ENCODE measurements at regions not wholly inside any gene's neighbourhood (a gene's known extent, or its start where the extent isn't known, plus 50 kb on each side); places are given as distances from the start of the nearest gene placed in this dataset.

DNA sequence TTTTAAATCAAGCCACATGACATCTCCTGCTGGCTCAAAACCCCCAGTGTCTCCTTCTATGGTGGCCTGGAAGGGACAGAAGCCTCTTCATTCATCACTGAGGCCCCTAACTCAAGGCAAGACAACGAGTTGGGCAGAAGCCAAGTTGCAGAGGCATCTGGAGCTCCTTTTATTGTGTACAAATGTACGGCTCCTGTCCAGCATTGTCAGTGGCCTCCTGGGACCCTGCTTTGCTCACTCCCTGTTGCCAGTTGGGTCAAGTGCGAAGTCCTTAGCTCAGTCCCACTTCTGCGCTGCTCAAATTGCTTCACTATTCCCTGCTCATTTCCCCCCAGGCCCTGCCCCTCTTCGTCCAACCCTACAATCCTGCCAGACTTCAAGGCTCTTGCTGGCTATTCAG lies 181.2 kb upstream of the PMEPA1 start:
- FAIRE-seq: no peak

DNA sequence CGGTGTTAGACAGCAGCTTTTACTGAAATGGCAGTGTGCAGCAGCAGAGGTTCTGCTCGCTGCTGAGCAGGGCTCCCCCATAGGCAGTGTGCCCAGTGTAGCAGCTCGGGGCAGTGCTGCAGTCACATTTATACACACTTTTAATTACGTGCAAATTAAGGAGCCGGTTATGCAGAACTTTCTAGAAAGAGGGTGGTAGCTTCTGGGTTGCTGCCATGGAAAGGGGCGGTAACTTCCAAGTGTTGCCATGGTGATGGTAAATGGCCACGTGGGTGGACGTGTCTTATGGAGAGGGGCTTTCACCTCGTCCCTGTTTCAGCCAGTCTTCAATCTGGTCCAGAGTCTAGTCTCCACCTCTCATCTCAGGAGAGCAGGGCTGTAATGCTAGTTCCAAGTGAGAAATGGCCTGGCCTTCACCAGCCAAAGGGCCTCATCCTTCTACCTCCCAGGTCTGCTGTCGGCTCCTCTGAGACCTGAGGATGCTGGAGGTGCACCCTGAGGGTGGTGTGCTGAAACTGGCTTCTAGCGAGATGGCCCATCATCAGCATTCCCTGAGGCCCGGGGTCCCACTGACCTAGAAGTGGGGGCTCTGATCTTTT lies 180.5 kb upstream of the PMEPA1 start:
- no peak for FAIRE-seq

DNA sequence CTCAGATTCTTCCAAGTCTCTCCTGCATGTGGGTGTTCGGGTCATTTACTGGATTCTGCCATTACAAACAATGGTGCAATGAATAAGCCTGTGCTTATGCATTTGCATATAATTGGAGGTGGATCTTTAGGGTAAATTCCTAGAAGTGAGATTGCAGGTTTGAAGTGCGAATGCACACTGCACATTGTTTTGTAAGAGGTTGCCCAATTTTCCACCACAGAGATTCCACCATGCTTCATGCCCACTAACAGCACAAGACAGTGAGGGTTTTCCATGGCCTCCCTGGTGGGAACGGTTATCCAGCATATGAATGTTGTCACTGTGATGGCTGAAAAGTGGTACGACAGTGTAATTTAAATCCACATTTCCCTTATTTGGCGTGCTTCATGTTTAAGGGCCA lies 178.8 kb upstream of the PMEPA1 start:
- FAIRE-seq: no peak

DNA sequence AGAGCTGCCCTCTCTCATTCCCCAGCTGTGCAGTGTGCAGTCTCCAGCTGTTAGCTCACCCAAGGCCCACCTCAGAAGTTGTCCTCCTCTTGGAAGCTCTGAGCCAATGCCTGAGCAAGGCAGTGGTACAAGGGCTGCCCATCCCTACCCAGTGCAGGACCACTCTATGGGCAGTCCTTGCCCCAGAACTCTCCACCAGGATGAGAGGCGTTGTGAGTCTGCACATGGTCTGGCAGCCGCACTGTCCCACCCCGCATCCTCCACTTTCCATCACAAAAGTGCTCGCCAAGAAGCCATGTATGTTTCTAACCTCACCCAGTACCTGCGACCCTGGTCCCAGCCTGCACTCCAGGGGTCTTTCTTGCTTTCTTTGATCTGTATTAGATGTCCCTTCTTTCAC lies 175.1 kb upstream of the PMEPA1 start:
- no peak for FAIRE-seq

DNA sequence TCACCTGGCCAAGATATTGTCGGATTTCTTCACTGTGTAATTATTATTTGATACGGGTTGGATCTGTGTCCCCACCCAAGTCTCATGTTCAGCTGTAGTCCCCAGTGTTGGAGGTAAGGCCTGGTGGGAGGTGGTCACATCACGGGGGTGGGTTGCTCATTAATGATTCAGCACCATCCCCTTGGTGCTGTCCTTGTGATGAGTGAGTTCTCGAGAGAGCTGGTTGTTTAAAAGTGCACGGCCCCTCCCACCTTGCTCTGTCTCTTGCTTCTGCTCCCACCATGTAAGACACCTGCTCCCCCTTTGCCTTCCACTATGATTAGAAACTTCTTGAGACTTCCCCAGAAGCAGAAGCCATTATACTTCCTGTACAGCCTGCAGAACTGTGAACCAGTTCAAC lies 173.9 kb upstream of the PMEPA1 start:
- FAIRE-seq: no peak

DNA sequence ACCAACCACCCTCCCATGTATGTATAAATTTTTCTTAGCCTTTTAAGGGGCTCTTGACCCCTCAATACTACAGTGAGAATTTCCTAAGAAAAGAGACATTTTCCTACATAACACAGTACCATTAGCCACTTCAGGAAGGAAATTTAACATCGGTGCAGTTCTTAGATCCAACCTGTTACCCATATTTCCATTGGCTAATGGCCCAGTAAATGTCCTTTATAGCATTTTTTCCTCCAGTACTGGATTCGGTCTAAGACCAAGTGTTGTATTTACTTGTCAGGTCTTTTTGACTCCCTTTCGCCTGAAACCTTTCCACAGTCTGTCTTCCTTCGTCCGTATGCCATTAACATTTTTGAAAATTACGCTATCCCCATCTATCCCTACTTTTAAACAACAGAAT lies 173.4 kb upstream of the PMEPA1 start:
- FAIRE-seq: no peak

DNA sequence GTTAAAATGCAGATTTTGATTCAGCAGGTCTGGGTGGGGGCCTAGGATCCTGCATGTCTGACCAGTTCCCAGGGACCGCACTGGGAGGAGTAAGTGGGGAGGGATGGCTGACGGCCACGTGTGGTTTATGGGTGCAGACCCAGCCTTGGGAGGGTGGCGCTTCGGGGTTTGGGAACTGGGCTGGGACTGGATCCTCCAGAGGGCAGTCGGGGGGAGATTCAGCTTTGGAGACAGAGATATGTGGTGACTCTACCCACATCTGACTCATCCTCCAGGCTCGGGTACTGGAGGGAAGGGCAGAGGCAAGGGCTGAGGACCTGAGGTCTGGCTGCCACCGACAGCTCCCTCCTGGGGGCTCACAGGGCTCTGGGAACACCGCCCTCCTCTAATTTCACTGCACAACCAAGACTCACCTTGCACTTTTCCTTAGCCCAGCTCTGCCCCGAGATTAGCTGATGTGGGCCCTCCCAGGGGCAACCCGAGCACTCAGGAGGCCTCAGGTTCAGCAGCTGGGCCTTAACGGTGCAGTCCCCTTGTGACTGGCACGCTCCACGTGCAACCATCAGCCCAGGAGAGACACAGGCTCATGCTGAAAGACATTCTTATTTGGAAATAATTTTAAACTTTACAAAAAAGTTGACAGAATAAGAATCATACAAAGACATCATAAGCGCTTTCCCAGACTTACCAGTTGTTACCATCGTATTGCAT lies 172.8 kb upstream of the PMEPA1 start:
- FAIRE-seq: no peak

DNA sequence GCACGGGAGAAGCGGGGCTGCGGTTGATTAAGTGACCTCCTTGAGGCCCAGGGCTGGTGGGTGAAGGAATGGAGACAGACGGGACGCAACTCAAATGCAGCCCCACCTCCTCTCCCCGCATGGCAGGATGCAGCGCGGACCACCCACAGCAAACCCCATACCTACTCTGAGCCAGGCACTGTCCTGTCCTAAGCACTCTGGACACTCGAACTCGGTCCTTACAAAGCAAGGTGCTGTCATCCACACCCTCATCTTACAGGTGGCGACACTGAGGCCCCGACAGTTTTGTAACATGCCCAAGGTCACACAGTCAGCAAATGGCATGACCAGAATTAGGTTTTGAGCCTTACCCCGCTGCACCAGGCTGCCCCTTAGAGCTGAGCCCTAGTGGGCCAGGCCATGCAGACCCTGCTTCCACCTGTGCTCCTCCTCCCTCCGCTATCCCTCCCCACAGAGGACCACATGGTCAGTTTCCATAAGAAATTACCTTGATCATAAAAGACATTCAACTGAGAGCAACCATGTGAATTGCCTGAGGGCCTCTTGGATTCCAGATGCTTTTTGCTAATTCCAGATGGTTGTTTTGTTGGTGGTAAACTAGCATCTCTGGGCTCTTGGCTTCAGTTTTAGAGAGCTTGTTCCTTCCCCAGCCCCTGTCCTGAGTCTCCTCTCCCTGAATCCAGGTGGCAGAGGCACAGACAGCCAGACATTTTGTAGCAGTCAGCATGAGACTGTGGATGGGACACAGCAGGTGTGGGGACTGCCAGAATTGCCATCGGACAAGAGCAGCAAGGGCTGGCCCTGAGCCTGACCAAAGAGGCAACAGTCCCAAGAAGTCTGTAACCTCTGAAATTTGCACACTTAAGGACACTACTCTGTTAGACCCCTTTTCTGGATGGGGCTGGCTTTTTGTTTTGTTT lies 171.9 kb upstream of the PMEPA1 start:
- no peak for FAIRE-seq

DNA sequence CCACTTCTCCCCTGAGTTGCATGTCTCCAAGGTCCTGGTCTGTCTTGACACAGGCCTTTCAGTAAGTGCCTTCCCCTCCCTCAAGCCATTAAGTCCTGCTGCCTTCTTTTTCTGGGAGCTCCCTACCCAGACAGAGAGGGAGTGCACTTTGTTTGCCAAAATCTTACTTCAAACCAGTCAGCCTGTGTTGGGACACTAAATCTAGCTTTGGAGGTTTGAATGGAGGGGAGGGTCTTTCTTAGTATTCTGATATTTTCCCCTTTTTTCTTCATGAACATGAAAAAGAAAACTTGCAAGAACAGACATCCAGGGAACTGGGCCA lies 170.7 kb upstream of the PMEPA1 start:
- FAIRE-seq: no peak

DNA sequence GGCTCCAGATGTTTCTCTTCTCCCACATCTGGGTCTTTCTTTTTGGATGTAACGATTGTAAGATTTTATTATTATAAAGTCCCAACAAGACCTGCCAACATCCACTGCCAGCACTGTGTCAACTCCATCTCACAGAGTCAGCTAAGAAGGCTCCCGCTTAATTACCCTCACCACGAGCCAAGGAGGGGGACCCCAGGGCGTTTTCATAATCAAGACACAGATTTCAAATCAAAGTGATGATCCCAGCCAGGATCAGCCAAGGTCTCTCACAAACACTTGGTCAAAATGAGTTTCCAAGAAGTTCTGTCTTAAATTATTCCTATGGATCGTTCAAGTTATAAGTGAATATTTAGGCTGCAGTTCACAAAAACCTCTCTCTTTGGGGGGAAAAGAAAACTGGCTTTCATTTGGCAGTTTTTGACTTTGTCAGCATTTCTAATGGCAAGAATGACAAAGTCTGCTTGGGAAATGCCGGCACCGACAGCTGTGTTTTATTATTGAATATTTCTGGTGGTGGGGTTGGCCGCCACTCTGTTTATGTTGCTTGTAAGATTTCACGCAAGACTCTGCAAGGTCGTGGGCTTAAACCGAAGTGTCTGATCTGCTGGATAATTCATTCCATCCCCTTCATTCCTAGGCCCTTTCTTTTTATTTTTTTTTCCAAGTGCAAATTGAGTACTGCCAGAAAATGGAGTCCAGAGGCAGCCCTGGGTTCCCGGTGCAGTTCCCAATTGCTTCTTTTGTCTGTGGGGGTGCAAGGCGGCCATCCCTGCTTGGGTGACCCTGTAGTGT lies 170.2 kb upstream of the PMEPA1 start:
- no peak for FAIRE-seq

DNA sequence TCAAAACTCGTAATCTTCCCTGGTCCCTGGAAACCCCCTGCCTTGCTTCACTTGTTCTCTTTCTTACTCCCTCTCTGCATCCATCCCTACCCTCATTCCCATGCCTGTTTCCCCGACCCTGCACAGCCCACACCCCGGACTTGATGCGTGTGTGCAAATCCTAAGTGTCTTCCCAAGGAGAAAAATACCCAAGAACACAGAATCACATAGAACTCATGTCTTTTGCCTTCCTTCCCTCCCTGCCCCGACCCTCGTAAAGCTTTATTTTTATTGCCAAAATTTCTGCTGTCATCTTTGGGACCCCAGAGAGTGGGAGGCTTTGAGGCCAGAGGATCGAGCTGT lies 169.6 kb upstream of the PMEPA1 start:
- FAIRE-seq: peak; percentile 98

DNA sequence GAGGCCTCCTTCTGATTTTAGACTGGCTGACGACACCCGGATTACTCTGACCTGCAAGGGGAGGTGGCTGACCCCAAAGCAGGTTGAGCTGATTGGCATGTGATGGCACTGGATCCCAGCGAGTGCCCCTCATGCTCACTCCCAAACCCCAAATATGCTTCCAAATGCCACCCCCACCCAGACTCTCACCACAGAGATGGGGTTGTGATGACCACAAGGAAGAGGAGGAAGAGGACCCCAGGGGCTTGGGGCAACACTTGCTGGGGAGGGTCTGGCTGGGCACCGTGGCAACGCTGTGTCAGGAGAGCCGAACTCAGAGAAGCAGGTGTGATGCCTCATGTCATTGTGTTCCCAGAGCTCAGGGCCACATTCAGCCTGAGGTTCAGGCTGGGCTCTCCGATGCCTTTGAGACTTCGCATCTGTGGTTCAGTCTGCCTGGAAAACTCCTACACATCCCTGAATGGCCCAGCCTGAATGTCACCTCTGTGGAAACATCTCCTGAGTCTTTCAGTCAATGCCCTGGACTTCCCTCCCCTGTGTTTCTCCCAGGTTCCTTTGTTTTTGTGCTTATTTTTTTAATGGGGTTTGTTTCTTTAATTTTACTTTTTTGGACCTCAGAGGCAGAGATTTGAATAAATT lies 169.1 kb upstream of the PMEPA1 start:
- no peak for FAIRE-seq

DNA sequence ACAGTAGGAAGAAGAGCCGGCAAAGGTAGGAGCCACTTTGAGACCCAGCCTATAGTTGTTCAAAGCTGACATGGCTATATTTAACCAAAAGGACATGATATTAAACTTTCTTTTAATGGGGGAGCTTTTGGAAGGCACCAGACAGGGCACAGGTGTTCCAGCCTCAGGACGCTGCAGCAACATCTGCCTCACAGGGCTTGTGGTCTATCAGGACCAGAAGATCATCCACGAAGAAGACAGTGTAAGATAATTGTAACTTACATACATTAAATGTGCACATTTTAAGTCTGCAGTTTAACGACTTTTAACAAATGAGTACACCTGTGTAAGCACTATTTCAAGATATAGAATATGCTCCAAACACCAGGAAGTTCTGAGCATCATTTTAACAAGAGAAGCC lies 168.2 kb upstream of the PMEPA1 start:
- FAIRE-seq: no peak

DNA sequence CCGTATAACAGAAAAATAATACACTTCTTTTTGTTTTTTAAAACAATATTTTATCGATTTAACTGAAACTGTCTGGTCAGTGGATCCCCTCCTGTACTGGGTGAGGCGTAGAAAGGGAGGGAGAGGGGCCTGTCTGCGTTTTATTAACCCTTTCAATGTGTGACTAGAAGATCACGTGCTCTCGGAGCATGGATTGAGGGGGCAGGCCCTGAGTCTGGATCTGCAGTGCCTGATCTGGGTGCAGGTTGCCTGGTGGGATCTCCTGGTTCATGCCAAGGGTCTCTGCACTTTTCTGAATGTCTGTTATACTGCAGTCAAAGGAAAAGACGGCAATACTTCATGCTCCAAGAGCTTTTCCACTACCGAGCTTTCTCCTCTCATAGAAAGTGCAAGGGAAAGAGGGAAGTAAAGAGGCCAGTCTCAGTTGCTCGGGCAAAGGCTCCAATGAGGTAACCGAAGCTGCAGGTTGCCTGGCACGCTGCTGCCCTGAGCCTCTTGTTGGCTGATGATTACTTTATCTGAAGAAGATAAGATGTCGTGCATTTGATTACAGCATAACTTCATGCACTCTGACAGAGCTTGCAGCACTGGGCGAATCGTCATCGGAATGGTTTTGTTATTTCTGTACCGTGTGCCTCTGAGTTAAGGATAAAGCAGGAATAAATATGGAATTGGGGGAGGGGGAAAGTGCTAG lies 167.5 kb upstream of the PMEPA1 start:
- FAIRE-seq: no peak

DNA sequence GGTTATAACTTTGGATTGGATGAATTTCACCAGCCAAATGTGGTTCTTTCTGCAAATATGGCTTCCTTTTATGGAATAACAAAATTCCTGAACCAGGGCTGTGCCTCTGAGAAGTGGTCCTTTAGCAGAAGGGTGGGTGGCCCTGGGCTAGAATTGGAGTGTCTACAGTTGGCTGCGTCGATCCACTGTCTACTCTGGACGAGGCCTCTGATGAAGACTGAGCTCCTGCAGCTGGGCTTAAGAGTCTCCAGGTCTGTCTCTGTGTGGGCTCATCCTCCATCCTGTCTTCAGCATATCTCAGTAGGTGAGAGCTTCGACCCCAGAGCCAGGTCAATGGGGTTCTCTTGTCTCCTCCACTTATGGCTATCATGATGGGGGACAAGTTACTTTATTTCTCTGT lies 166.3 kb upstream of the PMEPA1 start:
- no peak for FAIRE-seq

DNA sequence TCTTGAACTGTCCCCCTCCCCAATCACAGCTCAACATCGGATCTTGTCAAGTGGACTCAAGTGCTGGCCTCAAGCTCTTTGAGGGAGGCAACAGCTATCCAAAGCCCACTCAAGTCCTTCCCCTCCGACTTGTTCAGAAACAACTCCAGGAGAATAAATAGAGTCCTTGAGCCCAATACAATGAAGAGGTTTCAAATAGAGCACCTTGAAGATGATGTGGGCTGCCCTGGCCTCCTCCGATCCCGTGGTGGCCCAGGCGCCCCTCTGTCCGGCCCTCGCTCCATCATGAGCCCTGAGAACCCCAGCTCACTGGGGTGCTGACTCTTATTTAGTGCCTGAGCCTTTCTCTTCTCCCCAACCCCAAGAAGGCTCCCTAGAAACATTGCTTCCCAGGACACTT lies 164.3 kb upstream of the PMEPA1 start:
- FAIRE-seq: no peak

DNA sequence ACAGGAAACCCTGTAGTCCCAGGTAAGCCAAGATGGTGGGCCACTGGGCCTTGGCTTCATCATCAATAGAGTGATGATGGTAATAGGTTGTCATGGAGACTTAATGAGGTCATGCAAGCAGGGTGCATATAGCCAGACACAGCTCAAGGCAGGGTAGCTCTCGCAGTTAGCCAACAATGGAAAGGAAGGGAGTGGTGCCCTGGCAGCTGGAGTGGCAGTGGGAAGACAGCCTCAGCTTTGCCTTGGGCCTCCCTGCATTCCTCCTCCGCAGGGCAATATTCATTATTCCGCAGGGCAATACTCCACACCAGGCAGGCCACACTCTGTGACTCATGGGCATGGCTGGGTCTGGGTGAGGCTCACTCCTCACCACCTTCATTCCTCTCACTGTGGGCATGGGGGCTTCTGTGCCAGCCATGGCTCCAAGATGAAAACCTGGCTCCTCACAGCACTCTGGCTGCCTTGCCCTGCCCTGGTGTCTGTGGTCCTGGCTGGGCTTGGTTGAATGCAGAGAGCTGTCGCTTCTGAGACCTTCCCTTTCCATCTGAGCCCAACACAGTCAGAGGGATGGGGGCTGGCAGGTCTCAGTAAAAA lies 163.1 kb upstream of the PMEPA1 start:
- no peak for FAIRE-seq

DNA sequence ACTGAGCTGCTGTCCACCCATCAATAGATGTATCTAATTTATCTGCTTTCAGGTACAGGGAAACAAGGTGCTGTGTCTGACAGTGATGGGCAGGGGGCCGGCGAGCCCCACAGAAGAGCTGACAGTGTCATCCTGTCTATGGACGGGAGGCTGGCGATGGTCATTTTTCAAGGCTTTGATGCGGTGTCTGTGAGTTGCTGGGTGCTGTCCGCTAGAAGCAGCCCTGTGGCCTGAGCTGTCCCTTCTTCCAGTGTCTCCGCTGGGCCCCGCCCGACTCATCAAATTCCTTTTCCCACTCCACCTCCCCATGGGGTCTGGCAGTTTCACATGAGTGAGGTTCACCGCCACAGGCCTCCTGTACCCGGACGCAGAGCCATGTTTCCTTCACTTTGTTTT lies 161.4 kb upstream of the PMEPA1 start:
- no peak for FAIRE-seq

DNA sequence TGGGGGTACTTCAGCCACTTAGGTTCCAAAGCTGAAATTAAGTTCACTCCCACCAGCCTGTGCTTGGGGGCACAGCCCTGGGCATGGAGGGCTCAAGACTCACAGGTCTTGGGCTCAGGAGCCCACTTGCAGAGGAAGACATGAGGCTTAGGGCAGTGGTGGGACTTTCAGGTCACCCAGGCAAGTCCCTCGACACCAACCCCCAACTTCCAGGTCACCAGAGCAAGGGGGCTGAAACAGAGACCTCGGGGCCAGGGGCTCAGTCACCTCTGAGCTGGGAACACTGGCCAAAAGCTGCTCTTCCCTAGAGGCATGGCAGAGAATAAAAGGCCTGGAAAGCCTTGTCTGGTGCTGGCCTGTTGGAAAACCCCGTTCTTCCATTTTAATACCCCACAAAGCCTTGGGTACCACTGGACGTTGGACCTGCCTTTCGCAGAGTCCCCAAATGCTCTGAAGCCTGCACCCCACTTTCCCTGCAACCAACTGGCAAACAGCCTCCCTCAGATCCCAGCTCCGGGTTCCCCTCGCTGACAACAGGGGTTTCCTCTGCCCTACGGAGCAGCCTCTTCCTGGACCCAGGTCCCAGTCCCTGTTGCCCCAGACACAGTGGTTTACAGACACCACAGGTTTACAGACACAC lies 160.9 kb upstream of the PMEPA1 start:
- FAIRE-seq: no peak

DNA sequence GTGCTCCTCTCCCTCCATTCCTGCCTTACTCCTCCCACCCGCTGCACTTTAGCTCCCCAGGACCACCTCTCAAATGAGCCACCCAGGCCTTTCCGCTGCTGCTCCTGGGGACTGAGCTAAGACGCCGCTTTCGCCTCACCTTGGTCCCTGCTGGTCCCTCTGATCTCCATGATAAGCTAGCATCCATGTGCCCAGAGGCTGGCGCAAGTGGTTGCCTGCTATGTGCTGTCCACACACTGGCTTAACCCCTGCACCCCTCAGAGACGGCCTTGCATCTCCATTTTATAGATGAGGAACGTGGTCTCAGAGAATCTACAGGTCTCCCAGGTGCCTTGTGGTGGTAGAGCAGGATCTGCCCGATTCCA lies 160.1 kb upstream of the PMEPA1 start:
- FAIRE-seq: no peak

DNA sequence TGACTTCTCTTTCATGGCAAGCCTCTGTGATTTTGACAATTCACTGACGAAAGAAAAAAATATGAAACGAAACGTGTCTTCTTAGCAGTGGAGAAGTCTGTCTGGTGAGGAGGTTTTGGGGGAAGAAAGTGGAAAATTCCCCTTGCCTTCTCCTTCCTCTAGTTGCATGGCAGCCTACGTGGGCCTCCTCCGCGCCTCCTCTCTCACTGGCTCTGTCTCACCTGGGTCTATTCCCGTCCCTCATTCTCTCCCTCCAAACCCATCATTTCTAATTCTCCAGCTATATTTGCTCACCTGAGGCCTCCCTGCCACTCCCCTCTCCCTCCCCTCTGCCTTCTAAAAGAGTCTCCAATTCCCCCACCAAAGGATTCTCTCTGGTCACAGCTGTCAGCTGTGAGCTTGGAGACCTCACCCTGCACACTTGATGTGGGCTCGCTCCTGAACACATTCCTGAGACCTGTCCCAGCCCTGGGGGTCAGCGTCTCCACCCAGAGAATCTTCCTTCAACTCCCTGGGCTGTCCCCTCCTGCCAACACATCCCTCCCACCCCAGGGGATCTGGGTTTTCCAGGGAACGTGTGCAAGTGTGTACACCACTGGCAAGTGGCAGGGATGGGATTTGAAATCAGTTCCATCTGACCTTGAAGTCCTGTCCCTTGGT lies 159.6 kb upstream of the PMEPA1 start:
- FAIRE-seq: no peak
